HepG2 (cell line): ENCODE measurements at regions not wholly inside any gene's neighbourhood (a gene's known extent, or its start where the extent isn't known, plus 50 kb on each side); places are given as distances from the start of the nearest gene placed in this dataset.

Experiments used
- NRL ChIP-seq: sonication (generic); formaldehyde crosslinking; IDR thresholded peaks from 2 replicates; pipeline ENCODE4 v1.5.0; 2020; ENCODE audit warnings: missing genetic modification reagents, mild to moderate bottlenecking, moderate library complexity, borderline replicate concordance
- SALL2 ChIP-seq: sonication (generic); formaldehyde crosslinking; IDR thresholded peaks from 2 replicates; pipeline ENCODE4 v1.8.1; 2023; ENCODE audit warnings: mild to moderate bottlenecking, missing genetic modification reagents, inconsistent platforms
- SRSF1 ChIP-seq: fragments of 200-400 bp; formaldehyde crosslinking; optimal IDR thresholded peaks from 2 replicates; pipeline ENCODE3; 2017; ENCODE audit warnings: mild to moderate bottlenecking, low read depth, low read length, moderate library complexity
- YEATS2 ChIP-seq: sonication (generic); formaldehyde crosslinking; IDR thresholded peaks from 2 replicates; pipeline ENCODE4 v1.4.0; 2020; ENCODE audit warnings: missing genetic modification reagents, borderline replicate concordance
- ZBTB3 ChIP-seq: sonication (generic); formaldehyde crosslinking; IDR thresholded peaks from 2 replicates; pipeline ENCODE4 v1.4.0; 2020; ENCODE audit warnings: low read depth, mild to moderate bottlenecking, moderate library complexity, missing genetic modification reagents, borderline replicate concordance
- ZNF557 ChIP-seq: sonication (generic); formaldehyde crosslinking; IDR thresholded peaks from 2 replicates; pipeline ENCODE4 v1.4.0; 2020; ENCODE audit warnings: missing genetic modification reagents
- ZNF781 ChIP-seq: sonication (generic); formaldehyde crosslinking; IDR thresholded peaks from 2 replicates; pipeline ENCODE4 v1.5.1; 2020; ENCODE audit warnings: borderline replicate concordance, mild to moderate bottlenecking, missing genetic modification reagents; ENCODE audit errors: not compliant biosample characterization
- TF ChIP-seq, protein P1 (sequence below): sonication (generic); formaldehyde crosslinking; IDR thresholded peaks from 2 replicates; pipeline ENCODE4 v1.5.1; 2020; ENCODE audit warnings: mild to moderate bottlenecking, missing genetic modification reagents, moderate library complexity
- TF ChIP-seq, protein P2 (sequence below): sonication (generic); formaldehyde crosslinking; IDR thresholded peaks from 2 replicates; pipeline ENCODE4 v1.4.0; 2020; ENCODE audit warnings: mild to moderate bottlenecking, missing genetic modification reagents, borderline replicate concordance
- TF ChIP-seq, protein P3 (sequence below): sonication (generic); formaldehyde crosslinking; IDR thresholded peaks from 2 replicates; pipeline ENCODE4 v1.4.0; 2020; ENCODE audit warnings: missing genetic modification reagents

DNA sequence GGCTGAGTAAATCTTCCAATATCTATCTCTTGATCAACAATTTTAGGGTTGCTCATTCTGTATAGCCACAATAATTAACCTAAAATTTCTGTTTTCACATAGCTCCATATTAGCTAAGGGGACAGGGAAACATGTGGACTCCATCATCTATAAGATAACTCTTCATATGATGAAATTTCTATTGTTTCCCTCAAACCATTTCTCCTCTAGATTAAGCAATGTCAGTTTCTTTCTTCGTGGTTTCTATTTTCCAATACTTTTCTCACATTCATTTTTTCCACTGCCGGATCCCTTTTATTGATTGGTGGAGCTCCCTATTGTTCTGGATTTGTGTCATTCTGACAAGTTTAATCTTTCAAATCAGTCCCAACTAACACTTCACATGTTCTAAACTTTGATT lies 1221.3 kb upstream of the ZEB2 start (continued):
- TF ChIP-seq, protein P1, sequence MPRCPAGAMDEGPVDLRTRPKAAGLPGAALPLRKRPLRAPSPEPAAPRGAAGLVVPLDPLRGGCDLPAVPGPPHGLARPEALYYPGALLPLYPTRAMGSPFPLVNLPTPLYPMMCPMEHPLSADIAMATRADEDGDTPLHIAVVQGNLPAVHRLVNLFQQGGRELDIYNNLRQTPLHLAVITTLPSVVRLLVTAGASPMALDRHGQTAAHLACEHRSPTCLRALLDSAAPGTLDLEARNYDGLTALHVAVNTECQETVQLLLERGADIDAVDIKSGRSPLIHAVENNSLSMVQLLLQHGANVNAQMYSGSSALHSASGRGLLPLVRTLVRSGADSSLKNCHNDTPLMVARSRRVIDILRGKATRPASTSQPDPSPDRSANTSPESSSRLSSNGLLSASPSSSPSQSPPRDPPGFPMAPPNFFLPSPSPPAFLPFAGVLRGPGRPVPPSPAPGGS (CRISPR knock-in tag): no peak
- no peak for TF ChIP-seq ZNF781 (CRISPR knock-in tag)
- no peak for TF ChIP-seq SALL2 (CRISPR knock-in tag)
- TF ChIP-seq, protein P2, sequence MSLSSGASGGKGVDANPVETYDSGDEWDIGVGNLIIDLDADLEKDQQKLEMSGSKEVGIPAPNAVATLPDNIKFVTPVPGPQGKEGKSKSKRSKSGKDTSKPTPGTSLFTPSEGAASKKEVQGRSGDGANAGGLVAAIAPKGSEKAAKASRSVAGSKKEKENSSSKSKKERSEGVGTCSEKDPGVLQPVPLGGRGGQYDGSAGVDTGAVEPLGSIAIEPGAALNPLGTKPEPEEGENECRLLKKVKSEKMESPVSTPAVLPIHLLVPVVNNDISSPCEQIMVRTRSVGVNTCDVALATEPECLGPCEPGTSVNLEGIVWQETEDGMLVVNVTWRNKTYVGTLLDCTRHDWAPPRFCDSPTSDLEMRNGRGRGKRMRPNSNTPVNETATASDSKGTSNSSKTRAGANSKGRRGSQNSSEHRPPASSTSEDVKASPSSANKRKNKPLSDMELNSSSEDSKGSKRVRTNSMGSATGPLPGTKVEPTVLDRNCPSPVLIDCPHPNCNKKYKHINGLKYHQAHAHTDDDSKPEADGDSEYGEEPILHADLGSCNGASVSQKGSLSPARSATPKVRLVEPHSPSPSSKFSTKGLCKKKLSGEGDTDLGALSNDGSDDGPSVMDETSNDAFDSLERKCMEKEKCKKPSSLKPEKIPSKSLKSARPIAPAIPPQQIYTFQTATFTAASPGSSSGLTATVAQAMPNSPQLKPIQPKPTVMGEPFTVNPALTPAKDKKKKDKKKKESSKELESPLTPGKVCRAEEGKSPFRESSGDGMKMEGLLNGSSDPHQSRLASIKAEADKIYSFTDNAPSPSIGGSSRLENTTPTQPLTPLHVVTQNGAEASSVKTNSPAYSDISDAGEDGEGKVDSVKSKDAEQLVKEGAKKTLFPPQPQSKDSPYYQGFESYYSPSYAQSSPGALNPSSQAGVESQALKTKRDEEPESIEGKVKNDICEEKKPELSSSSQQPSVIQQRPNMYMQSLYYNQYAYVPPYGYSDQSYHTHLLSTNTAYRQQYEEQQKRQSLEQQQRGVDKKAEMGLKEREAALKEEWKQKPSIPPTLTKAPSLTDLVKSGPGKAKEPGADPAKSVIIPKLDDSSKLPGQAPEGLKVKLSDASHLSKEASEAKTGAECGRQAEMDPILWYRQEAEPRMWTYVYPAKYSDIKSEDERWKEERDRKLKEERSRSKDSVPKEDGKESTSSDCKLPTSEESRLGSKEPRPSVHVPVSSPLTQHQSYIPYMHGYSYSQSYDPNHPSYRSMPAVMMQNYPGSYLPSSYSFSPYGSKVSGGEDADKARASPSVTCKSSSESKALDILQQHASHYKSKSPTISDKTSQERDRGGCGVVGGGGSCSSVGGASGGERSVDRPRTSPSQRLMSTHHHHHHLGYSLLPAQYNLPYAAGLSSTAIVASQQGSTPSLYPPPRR (CRISPR knock-in tag): no peak
- TF ChIP-seq ZBTB3: no peak
- no peak for TF ChIP-seq NRL (CRISPR knock-in tag)
- TF ChIP-seq ZNF557 (CRISPR knock-in tag): no peak
- no peak for TF ChIP-seq SRSF1
- no peak for TF ChIP-seq YEATS2 (CRISPR knock-in tag)
- TF ChIP-seq, protein P3, sequence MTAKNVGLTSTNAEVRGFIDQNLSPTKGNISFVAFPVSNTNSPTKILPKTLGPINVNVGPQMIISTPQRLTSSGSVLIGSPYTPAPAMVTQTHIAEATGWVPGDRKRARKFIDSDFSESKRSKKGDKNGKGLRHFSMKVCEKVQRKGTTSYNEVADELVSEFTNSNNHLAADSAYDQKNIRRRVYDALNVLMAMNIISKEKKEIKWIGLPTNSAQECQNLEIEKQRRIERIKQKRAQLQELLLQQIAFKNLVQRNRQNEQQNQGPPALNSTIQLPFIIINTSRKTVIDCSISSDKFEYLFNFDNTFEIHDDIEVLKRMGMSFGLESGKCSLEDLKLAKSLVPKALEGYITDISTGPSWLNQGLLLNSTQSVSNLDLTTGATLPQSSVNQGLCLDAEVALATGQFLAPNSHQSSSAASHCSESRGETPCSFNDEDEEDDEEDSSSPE (CRISPR knock-in tag): no peak
